ENCODE measurements at regions not wholly inside any gene's neighbourhood (a gene's known extent, or its start where the extent isn't known, plus 50 kb on each side); places are given as distances from the start of the nearest gene placed in this dataset.

- DNase-seq (ENCODE audit: low read depth): no peak
These were observed 582.0 kb downstream of the CDH11 start for GRCh38 chr16:64539811-64540371.

GRCh38 chr16:64534180-64534780 lies 587.6 kb downstream of the CDH11 start:
- DNase-seq (ENCODE audit: low read depth): no peak

GRCh38 chr16:64532691-64533090 lies 589.2 kb downstream of the CDH11 start:
- DNase-seq (ENCODE audit: low read depth): no peak

GRCh38 chr16:64532117-64532516 lies 589.7 kb downstream of the CDH11 start:
- no peak for DNase-seq (ENCODE audit: low read depth)

GRCh38 chr16:64531401-64531800 lies 590.5 kb downstream of the CDH11 start:
- DNase-seq (ENCODE audit: low read depth): no peak

- no peak for DNase-seq (ENCODE audit: low read depth)
These were observed 599.3 kb downstream of the CDH11 start for GRCh38 chr16:64522548-64522947.

GRCh38 chr16:64513871-64514270 lies 608.0 kb downstream of the CDH11 start:
- no peak for DNase-seq (ENCODE audit: low read depth)

- DNase-seq (ENCODE audit: low read depth): no peak
These were observed 614.4 kb downstream of the CDH11 start for GRCh38 chr16:64507240-64508024.

- no peak for DNase-seq (ENCODE audit: low read depth)
These were observed 622.7 kb downstream of the CDH11 start for GRCh38 chr16:64499211-64499610.

GRCh38 chr16:64498363-64498762 lies 623.5 kb downstream of the CDH11 start:
- no peak for DNase-seq (ENCODE audit: low read depth)

- DNase-seq (ENCODE audit: low read depth): no peak
These were observed 628.2 kb downstream of the CDH11 start for GRCh38 chr16:64493709-64494108.

GRCh38 chr16:64489449-64489848 lies 632.4 kb downstream of the CDH11 start:
- DNase-seq (ENCODE audit: low read depth): no peak

GRCh38 chr16:64486561-64486960 lies 635.3 kb downstream of the CDH11 start:
- no peak for DNase-seq (ENCODE audit: low read depth)

GRCh38 chr16:64481497-64481896 lies 640.4 kb downstream of the CDH11 start:
- DNase-seq (ENCODE audit: low read depth): no peak

- DNase-seq (ENCODE audit: low read depth): peak; percentile 68
These were observed 643.5 kb downstream of the CDH11 start for GRCh38 chr16:64478252-64478906.

- DNase-seq (ENCODE audit: low read depth): peak; percentile 87
These were observed 646.1 kb downstream of the CDH11 start for GRCh38 chr16:64475627-64476351.

- DNase-seq (ENCODE audit: low read depth): peak; percentile 25
These were observed 650.9 kb downstream of the CDH11 start for GRCh38 chr16:64470916-64471315.

GRCh38 chr16:64469906-64470702 lies 651.8 kb downstream of the CDH11 start:
- DNase-seq (ENCODE audit: low read depth): peak; percentile 16

- no peak for DNase-seq (ENCODE audit: low read depth)
These were observed 652.5 kb downstream of the CDH11 start for GRCh38 chr16:64469351-64469750.

- no peak for DNase-seq (ENCODE audit: low read depth)
These were observed 653.3 kb downstream of the CDH11 start for GRCh38 chr16:64468515-64469090.

- peak; percentile 55 for DNase-seq (ENCODE audit: low read depth)
These were observed 662.0 kb downstream of the CDH11 start for GRCh38 chr16:64459821-64460220.

All from iris pigment epithelial cell (primary cell).